ENCODE measurements at regions not wholly inside any gene's neighbourhood (a gene's known extent, or its start where the extent isn't known, plus 50 kb on each side); places are given as distances from the start of the nearest gene placed in this dataset.

DNA sequence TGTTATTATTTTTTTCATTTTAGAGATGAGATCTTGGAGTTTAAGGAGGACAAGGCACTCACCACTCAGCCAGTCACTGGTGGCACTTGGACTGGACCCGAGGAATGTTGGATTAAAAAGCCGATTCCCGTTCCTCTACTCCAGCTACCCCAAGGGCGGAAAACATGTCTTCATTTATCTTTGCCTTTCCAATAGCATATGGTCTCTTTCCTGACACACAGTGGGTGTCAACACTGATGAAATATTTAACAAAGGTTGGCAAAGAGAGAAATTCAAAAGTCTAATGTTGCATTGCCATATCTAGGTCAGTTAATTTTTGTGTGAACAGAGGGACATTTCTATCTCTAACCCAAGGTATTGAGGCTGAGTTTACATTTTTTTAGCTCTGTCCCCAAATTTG, 459.7 kb downstream of the RBFOX1 start (continued):
- TF ChIP-seq, protein P1, sequence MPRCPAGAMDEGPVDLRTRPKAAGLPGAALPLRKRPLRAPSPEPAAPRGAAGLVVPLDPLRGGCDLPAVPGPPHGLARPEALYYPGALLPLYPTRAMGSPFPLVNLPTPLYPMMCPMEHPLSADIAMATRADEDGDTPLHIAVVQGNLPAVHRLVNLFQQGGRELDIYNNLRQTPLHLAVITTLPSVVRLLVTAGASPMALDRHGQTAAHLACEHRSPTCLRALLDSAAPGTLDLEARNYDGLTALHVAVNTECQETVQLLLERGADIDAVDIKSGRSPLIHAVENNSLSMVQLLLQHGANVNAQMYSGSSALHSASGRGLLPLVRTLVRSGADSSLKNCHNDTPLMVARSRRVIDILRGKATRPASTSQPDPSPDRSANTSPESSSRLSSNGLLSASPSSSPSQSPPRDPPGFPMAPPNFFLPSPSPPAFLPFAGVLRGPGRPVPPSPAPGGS (IDR thresholded peaks at IDR 0.05), result no peak
- TF ChIP-seq, protein P2, sequence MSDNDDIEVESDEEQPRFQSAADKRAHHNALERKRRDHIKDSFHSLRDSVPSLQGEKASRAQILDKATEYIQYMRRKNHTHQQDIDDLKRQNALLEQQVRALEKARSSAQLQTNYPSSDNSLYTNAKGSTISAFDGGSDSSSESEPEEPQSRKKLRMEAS (IDR thresholded peaks at IDR 0.05), result no peak

DNA sequence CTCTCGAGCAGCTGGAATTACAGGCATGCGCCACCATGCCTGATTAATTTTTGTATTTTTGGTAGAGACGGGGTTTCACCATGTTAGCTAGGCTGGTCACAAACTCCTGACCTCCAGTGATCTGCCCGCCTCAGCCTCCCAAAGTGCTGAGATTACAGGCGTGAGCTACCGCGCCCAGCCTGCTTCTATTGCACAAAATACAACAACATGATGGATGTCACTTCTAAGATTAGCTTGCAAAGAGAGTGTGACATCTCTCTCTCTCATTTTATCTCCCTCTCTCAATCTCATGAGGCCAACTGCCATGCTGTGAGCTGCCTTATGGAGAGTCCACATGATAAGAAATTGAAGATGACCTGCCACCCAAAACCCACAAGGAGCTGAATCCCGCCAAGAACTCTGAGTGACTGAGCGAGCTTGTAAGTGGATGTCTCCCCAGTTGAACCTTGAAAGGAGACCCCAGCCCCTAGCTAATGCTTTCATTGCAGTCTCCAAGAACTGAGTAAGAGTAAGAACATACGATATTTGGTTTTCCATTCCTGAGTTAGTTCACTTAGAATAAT, 458.5 kb downstream of the RBFOX1 start:
- TF ChIP-seq SMC3 (IDR thresholded peaks at IDR 0.05) (no peak), CBX8 (IDR thresholded peaks at IDR 0.05) (no peak), ZNF302 (CRISPR knock-in tag; IDR thresholded peaks at IDR 0.05) (no peak), FOXS1 (CRISPR knock-in tag; IDR thresholded peaks at IDR 0.05) (no peak), EP300 (IDR thresholded peaks at IDR 0.05) (no peak), PHF8 (IDR thresholded peaks at IDR 0.05; ENCODE audit: borderline replicate concordance, low read depth) (no peak), NPAS2 (CRISPR knock-in tag; IDR thresholded peaks at IDR 0.05; ENCODE audit: borderline replicate concordance) (no peak), KDM1A (IDR thresholded peaks at IDR 0.05; ENCODE audit: low read depth) (no peak), TP53 (CRISPR knock-in tag; IDR thresholded peaks at IDR 0.05) (no peak), JUNB (IDR thresholded peaks at IDR 0.05) (no peak), RCOR1 (IDR thresholded peaks at IDR 0.05; ENCODE audit: low read depth, low read length) (no peak), RNF2 (IDR thresholded peaks at IDR 0.05; ENCODE audit: borderline replicate concordance, low read depth) (no peak), FOSB (CRISPR knock-in tag; IDR thresholded peaks at IDR 0.05) (no peak)
- TF ChIP-seq, protein P3, sequence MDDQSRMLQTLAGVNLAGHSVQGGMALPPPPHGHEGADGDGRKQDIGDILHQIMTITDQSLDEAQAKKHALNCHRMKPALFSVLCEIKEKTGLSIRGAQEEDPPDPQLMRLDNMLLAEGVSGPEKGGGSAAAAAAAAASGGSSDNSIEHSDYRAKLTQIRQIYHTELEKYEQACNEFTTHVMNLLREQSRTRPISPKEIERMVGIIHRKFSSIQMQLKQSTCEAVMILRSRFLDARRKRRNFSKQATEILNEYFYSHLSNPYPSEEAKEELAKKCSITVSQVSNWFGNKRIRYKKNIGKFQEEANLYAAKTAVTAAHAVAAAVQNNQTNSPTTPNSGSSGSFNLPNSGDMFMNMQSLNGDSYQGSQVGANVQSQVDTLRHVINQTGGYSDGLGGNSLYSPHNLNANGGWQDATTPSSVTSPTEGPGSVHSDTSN (IDR thresholded peaks at IDR 0.05), result no peak
- TF ChIP-seq, protein P2 (IDR thresholded peaks at IDR 0.05), result no peak
- TF ChIP-seq, protein P4, sequence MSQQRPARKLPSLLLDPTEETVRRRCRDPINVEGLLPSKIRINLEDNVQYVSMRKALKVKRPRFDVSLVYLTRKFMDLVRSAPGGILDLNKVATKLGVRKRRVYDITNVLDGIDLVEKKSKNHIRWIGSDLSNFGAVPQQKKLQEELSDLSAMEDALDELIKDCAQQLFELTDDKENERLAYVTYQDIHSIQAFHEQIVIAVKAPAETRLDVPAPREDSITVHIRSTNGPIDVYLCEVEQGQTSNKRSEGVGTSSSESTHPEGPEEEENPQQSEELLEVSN (IDR thresholded peaks at IDR 0.05; ENCODE audit: borderline replicate concordance, low read depth), result no peak
- H3K27ac ChIP-seq, result no peak overlapping the region
- no peak for DNase-seq (ENCODE audit: low read depth in 1 of 2, low spot score in 1 of 2)
- ATAC-seq, result no peak
- POLR2A ChIA-PET, result no interaction called here
- H3K4me1 ChIP-seq, result no peaks in the 10 kb centered on the region
- no peak overlapping the region for H3K4me2 ChIP-seq
- no peaks in the 10 kb centered on the region for H3K9me3 ChIP-seq
- no peak overlapping the region for H3K4me3 ChIP-seq
- WGBS (ENCODE audit: missing lambda C conversion rate), result 4% methylated on average over 10 of the region's 10 CpGs
- no peak for FAIRE-seq
- CTCF ChIA-PET, result no interaction called here

DNA sequence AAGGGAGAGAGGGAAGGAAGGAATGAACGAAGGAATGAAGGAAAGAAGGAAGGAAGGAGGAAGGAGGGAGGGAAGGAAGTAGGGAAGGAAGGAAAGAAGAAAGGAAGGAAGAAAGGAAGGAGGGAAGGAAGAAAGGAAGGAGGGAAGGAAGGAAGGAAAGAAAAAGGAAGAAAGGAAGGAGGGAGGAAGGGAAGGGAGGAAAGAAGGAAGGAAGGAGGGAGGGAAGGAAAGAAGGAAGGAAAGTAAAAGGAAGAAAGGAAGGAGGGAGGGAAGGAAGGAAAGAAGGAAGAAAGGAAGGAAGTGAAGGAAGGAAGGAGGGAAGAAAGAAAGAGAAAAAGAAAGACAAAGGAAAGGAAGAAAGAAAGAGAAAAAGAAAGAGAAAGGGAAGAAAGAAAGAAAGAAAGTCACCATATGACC, 442.4 kb downstream of the RBFOX1 start:
- no peak overlapping the region for H3K4me3 ChIP-seq
- no peaks in the 10 kb centered on the region for H3K9me3 ChIP-seq
- DNase-seq (ENCODE audit: low read depth in 1 of 2, low spot score in 1 of 2) (no peak), FAIRE-seq (no peak), ATAC-seq (no peak)
- no peak overlapping the region for H3K4me2 ChIP-seq
- no peak overlapping the region for H3K27ac ChIP-seq
- no peaks in the 10 kb centered on the region for H3K4me1 ChIP-seq
- CTCF ChIA-PET, result no interaction called here
- whole genome bisulfite sequencing (ENCODE audit: missing lambda C conversion rate), result 0% methylated on average over 1 of the region's 1 CpG
- TF ChIP-seq ZSCAN20 (CRISPR knock-in tag; IDR thresholded peaks at IDR 0.05), result no peak
- no peak for TF ChIP-seq KDM1A (IDR thresholded peaks at IDR 0.05; ENCODE audit: low read depth)
- TF ChIP-seq CHD4 (IDR thresholded peaks at IDR 0.05; ENCODE audit: borderline replicate concordance), result no peak
- POLR2A ChIA-PET, result no interaction called here

DNA sequence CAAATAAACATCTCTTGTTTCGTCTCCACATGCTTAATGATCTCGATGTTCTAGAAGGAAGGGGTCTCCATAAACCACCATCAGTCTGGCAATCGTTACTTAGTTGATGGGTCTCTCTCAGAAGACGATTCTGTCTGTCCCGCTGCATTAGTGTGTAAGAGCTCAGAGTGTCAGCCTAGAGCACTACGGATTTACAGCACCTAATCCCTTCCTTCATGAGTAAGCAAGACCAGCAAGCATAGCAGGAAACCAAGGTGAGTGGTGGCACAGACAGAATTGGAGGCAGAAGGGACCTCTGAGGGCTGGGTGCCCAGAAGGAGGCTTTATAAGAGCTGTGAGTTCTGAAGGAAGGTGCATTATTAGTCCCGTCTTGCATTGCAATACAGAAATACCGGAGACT, 440.1 kb downstream of the RBFOX1 start:
- no peak for ATAC-seq
- 22% methylated on average over 8 of the region's 8 CpGs for WGBS (ENCODE audit: missing lambda C conversion rate)
- ChIA-PET CTCF (no interaction called here), POLR2A (no interaction called here)
- H3K4me1 ChIP-seq, result no peaks in the 10 kb centered on the region
- H3K4me3 ChIP-seq, result no peak overlapping the region
- no peak overlapping the region for H3K27ac ChIP-seq
- H3K9me3 ChIP-seq, result no peaks in the 10 kb centered on the region
- no peak overlapping the region for H3K4me2 ChIP-seq
- no peak for DNase-seq (ENCODE audit: low read depth in 1 of 2, low spot score in 1 of 2)
- no peak for FAIRE-seq
- TF ChIP-seq, protein P1 (IDR thresholded peaks at IDR 0.05), result no peak
- TF ChIP-seq BHLHE40 (IDR thresholded peaks at IDR 0.05; ENCODE audit: low read depth, low read length), result no peak
- TF ChIP-seq MAZ (IDR thresholded peaks at IDR 0.05; ENCODE audit: borderline replicate concordance, low read depth, low read length), result no peak
- TF ChIP-seq, protein P5, sequence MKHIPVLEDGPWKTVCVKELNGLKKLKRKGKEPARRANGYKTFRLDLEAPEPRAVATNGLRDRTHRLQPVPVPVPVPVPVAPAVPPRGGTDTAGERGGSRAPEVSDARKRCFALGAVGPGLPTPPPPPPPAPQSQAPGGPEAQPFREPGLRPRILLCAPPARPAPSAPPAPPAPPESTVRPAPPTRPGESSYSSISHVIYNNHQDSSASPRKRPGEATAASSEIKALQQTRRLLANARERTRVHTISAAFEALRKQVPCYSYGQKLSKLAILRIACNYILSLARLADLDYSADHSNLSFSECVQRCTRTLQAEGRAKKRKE (CRISPR knock-in tag; IDR thresholded peaks at IDR 0.05; ENCODE audit: low read depth), result no peak
- TF ChIP-seq, protein P3 (IDR thresholded peaks at IDR 0.05), result no peak
- no peak for TF ChIP-seq CHD4 (IDR thresholded peaks at IDR 0.05; ENCODE audit: borderline replicate concordance)
- TF ChIP-seq, protein P6, sequence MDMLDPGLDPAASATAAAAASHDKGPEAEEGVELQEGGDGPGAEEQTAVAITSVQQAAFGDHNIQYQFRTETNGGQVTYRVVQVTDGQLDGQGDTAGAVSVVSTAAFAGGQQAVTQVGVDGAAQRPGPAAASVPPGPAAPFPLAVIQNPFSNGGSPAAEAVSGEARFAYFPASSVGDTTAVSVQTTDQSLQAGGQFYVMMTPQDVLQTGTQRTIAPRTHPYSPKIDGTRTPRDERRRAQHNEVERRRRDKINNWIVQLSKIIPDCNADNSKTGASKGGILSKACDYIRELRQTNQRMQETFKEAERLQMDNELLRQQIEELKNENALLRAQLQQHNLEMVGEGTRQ (IDR thresholded peaks at IDR 0.05), result no peak
- TF ChIP-seq HOXA7 (CRISPR knock-in tag; IDR thresholded peaks at IDR 0.05), result no peak
- no peak for TF ChIP-seq EHF (CRISPR knock-in tag; IDR thresholded peaks at IDR 0.05)
- TF ChIP-seq POLR2A (IDR thresholded peaks at IDR 0.05; ENCODE audit: low read length), result no peak

Data from A549 (cell line).